Osteocyte (in vitro differentiated cells): ENCODE measurements at regions not wholly inside any gene's neighbourhood (a gene's known extent, or its start where the extent isn't known, plus 50 kb on each side); places are given as distances from the start of the nearest gene placed in this dataset.

Experiments used
- DNase-seq: peaks from one replicate; pipeline ENCODE4 v3.0.0; 2021; ENCODE audit warnings: mixed read lengths; ENCODE audit not compliant: unreplicated experiment; ENCODE audit errors: extremely low spot score
- H3K27ac Mint-ChIP-seq: one replicate; pipeline ENCODE4 v1.8.0; 2021; ENCODE audit warnings: mild to moderate bottlenecking, mixed read lengths; ENCODE audit not compliant: unreplicated experiment
- H3K27me3 Mint-ChIP-seq: one replicate; pipeline ENCODE4 v1.8.0; 2021; ENCODE audit warnings: mixed read lengths; ENCODE audit not compliant: unreplicated experiment
- H3K36me3 Mint-ChIP-seq: one replicate; pipeline ENCODE4 v1.8.0; 2021; ENCODE audit warnings: mixed read lengths; ENCODE audit not compliant: unreplicated experiment
- H3K4me1 Mint-ChIP-seq: one replicate; pipeline ENCODE4 v1.8.0; 2021; ENCODE audit warnings: mixed read lengths; ENCODE audit not compliant: unreplicated experiment
- H3K4me3 Mint-ChIP-seq: one replicate; pipeline ENCODE4 v1.8.0; 2021; ENCODE audit warnings: mild to moderate bottlenecking, moderate library complexity, mixed read lengths; ENCODE audit not compliant: unreplicated experiment
- H3K9me3 Mint-ChIP-seq: one replicate; pipeline ENCODE4 v1.8.0; 2021; ENCODE audit warnings: mixed read lengths; ENCODE audit not compliant: unreplicated experiment
- CTCF ChIP-seq: fragments of 200-600 bp; sonication (generic); IDR thresholded peaks from 2 replicates; pipeline ENCODE4 v1.5.0; 2021; ENCODE audit warnings: antibody characterized with exemption, mild to moderate bottlenecking, moderate library complexity

- Mint-ChIP-seq H3K4me3 (no peak overlapping the region), H3K27me3 (no peaks in the 10 kb centered on the region), H3K9me3 (peaks cover 3% of the 10 kb centered on the region), H3K4me1 (no peaks in the 10 kb centered on the region), H3K36me3 (peaks cover under 1% of the 10 kb centered on the region), H3K27ac (no peak overlapping the region)
- DNase-seq = no peak
- no peak for TF ChIP-seq CTCF
Measured at GRCh38 chrX:115940348-115940747, 230.2 kb upstream of the AGTR2 start.

- Mint-ChIP-seq H3K4me1 (no peaks in the 10 kb centered on the region), H3K27ac (no peak overlapping the region), H3K36me3 (peaks cover 2% of the 10 kb centered on the region), H3K27me3 (no peaks in the 10 kb centered on the region), H3K4me3 (no peak overlapping the region), H3K9me3 (peaks cover 3% of the 10 kb centered on the region)
- peak; percentile 25 for TF ChIP-seq CTCF
- DNase-seq = no peak
Measured at GRCh38 chrX:115940888-115941332, 229.6 kb upstream of the AGTR2 start.

GRCh38 chrX:115941388-115941787 lies 229.2 kb upstream of the AGTR2 start:
- H3K36me3 Mint-ChIP-seq = peaks cover 2% of the 10 kb centered on the region

GRCh38 chrX:115946059-115946458 lies 224.5 kb upstream of the AGTR2 start:
- no peak overlapping the region for H3K27ac Mint-ChIP-seq
- H3K4me1 Mint-ChIP-seq = no peaks in the 10 kb centered on the region
- H3K36me3 Mint-ChIP-seq = peaks cover 5% of the 10 kb centered on the region
- peaks cover 8% of the 10 kb centered on the region for H3K9me3 Mint-ChIP-seq
- no peak for TF ChIP-seq CTCF
- DNase-seq = peak; percentile 75
- H3K27me3 Mint-ChIP-seq = no peaks in the 10 kb centered on the region
- H3K4me3 Mint-ChIP-seq = no peak overlapping the region

More at GRCh38 chrX:115941388-115941787, 229.2 kb upstream of the AGTR2 start:
- H3K4me3 Mint-ChIP-seq = no peak overlapping the region
- no peaks in the 10 kb centered on the region for H3K4me1 Mint-ChIP-seq
- H3K27ac Mint-ChIP-seq = no peak overlapping the region
- no peaks in the 10 kb centered on the region for H3K27me3 Mint-ChIP-seq
- no peak for DNase-seq
- no peak for TF ChIP-seq CTCF
- H3K9me3 Mint-ChIP-seq = peaks cover 3% of the 10 kb centered on the region

GRCh38 chrX:115948018-115948923 lies 222.3 kb upstream of the AGTR2 start:
- Mint-ChIP-seq H3K27ac (no peak overlapping the region), H3K27me3 (no peaks in the 10 kb centered on the region), H3K9me3 (peaks cover 11% of the 10 kb centered on the region), H3K4me1 (no peaks in the 10 kb centered on the region), H3K4me3 (no peak overlapping the region), H3K36me3 (peaks cover 5% of the 10 kb centered on the region)
- no peak for TF ChIP-seq CTCF
- DNase-seq = peak; percentile 60
